PC-3 (cell line): ENCODE measurements at regions not wholly inside any gene's neighbourhood (a gene's known extent, or its start where the extent isn't known, plus 50 kb on each side); places are given as distances from the start of the nearest gene placed in this dataset.

ENCODE experiments used
- ATAC-seq: fragments of 200-7000 bp; cut with Tn5 transposase; 2 replicates; pipeline ENCODE4 v1.9.1; 2020; ENCODE audit warnings: mild to moderate bottlenecking, moderate library complexity
- BruUV-seq: library from RNA; stranded (reverse); fragments of 400-500 nt; replicated peaks from 2 replicates; lab custom pipeline; 2021; lab: Mats Ljungman, UMichigan
- CTCF ChIA-PET: fragments of 300-600 bp; sonication (Branson Sonifier 250); formaldehyde crosslinking; loops from one replicate; lab custom pipeline; 2022; ENCODE audit warnings: antibody characterized with exemption; lab: Charles Lee
- POLR2A ChIA-PET: fragments of 300-600 bp; sonication (Branson Sonifier 250); formaldehyde crosslinking; loops from one replicate; lab custom pipeline; 2022; ENCODE audit warnings: antibody characterized with exemption; ENCODE audit not compliant: unreplicated experiment; lab: Charles Lee
- DNase-seq: peaks from one replicate; pipeline ENCODE4 v3.0.0-alpha.2; 2015
- H2AFZ ChIP-seq: fragments of 300-600 bp; sonication (generic); 2 replicates; pipeline ENCODE4 v1.6.0; 2016; ENCODE audit warnings: antibody characterized with exemption, low read length
- H3F3A ChIP-seq: fragments of 300-600 bp; sonication (generic); one replicate; pipeline ENCODE4 v1.6.0; 2017; ENCODE audit warnings: antibody characterized with exemption, low read length, control low read depth, mild to moderate bottlenecking; ENCODE audit not compliant: unreplicated experiment
- H3K27ac ChIP-seq: fragments of 300-600 bp; sonication (generic); 2 replicates; pipeline ENCODE4 v1.5.1; 2016; ENCODE audit warnings: mild to moderate bottlenecking, low read length
- H3K27me3 ChIP-seq: fragments of 300-600 bp; sonication (generic); 2 replicates; pipeline ENCODE4 v1.6.1; 2016; ENCODE audit warnings: low read length, mixed read lengths
- H3K36me3 ChIP-seq: fragments of 300-600 bp; sonication (generic); 2 replicates; pipeline ENCODE4 v1.6.1; 2016; ENCODE audit warnings: low read depth, mixed run types, low read length, mixed read lengths
- H3K4me1 ChIP-seq: fragments of 300-600 bp; sonication (generic); 2 replicates; pipeline ENCODE4 v1.5.1; 2016; ENCODE audit warnings: low read length; ENCODE audit not compliant: insufficient read depth
- H3K4me2 ChIP-seq: fragments of 300-600 bp; sonication (generic); 2 replicates; pipeline ENCODE4 v1.6.0; 2016; ENCODE audit warnings: low read length
- H3K4me3 ChIP-seq: fragments of 300-600 bp; sonication (generic); 2 replicates; pipeline ENCODE4 v1.5.1; 2016; ENCODE audit warnings: mild to moderate bottlenecking, low read length, mixed read lengths
- H3K79me2 ChIP-seq: fragments of 300-600 bp; sonication (generic); 2 replicates; pipeline ENCODE4 v1.6.1; 2017; ENCODE audit warnings: low read length, mixed read lengths
- H3K9ac ChIP-seq: fragments of 300-600 bp; sonication (generic); 2 replicates; pipeline ENCODE4 v1.6.0; 2016; ENCODE audit warnings: mild to moderate bottlenecking, low read length
- H3K9me2 ChIP-seq: fragments of 300-600 bp; sonication (generic); replicated peaks from 2 replicates; pipeline ENCODE4 v1.6.1; 2016; ENCODE audit warnings: mixed run types, low read length, mixed read lengths
- H3K9me3 ChIP-seq: fragments of 300-600 bp; sonication (generic); 2 replicates; pipeline ENCODE4 v1.6.1; 2016; ENCODE audit warnings: low read length, mixed read lengths
- H4K20me1 ChIP-seq: fragments of 300-600 bp; sonication (generic); 2 replicates; pipeline ENCODE4 v1.6.1; 2016; ENCODE audit warnings: low read length, mixed read lengths
- EZH2 ChIP-seq: fragments of 300-600 bp; sonication (generic); IDR thresholded peaks from one replicate; pipeline ENCODE4 v1.6.1; 2017; ENCODE audit warnings: antibody characterized with exemption, mild to moderate bottlenecking, low read length; ENCODE audit not compliant: unreplicated experiment
- EZH2phosphoT487 ChIP-seq: fragments of 300-600 bp; sonication (generic); IDR thresholded peaks from 2 replicates; pipeline ENCODE4 v1.6.1; 2018; ENCODE audit warnings: mild to moderate bottlenecking, antibody characterized with exemption, low read length, borderline replicate concordance
- intact Hi-C: fragments of 100-400 bp; cut with micrococcal nuclease; formaldehyde crosslinking; loops from 2 replicates; pipeline ENCODE4 v1.9.0; 2023
- TF ChIP-seq, protein P1 (sequence below): fragments of 300-600 bp; sonication (generic); conservative IDR thresholded peaks from 2 replicates; pipeline ENCODE4 v1.5.1; 2017; ENCODE audit warnings: antibody characterized with exemption, low read depth, mild to moderate bottlenecking, low read length

GRCh38 chr14:31964490-31964889, 112.6 kb upstream of the ARHGAP5 start:
- no peaks in the 10 kb centered on the region for H3K79me2 ChIP-seq
- H3K36me3 ChIP-seq, result no peaks in the 10 kb centered on the region
- no peaks in the 10 kb centered on the region for H3F3A ChIP-seq
- no TSS peak for BruUV-seq
- H3K27me3 ChIP-seq, result no peaks in the 10 kb centered on the region
- no peaks in the 10 kb centered on the region for H4K20me1 ChIP-seq
- CTCF ChIA-PET, result no interaction called here
- no peak for ATAC-seq
- no peak for DNase-seq
- TF ChIP-seq, protein P1, sequence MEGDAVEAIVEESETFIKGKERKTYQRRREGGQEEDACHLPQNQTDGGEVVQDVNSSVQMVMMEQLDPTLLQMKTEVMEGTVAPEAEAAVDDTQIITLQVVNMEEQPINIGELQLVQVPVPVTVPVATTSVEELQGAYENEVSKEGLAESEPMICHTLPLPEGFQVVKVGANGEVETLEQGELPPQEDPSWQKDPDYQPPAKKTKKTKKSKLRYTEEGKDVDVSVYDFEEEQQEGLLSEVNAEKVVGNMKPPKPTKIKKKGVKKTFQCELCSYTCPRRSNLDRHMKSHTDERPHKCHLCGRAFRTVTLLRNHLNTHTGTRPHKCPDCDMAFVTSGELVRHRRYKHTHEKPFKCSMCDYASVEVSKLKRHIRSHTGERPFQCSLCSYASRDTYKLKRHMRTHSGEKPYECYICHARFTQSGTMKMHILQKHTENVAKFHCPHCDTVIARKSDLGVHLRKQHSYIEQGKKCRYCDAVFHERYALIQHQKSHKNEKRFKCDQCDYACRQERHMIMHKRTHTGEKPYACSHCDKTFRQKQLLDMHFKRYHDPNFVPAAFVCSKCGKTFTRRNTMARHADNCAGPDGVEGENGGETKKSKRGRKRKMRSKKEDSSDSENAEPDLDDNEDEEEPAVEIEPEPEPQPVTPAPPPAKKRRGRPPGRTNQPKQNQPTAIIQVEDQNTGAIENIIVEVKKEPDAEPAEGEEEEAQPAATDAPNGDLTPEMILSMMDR, result no peak
- TF ChIP-seq EZH2, result no peak
- TF ChIP-seq EZH2phosphoT487, result no peak
- no peak overlapping the region for H3K4me3 ChIP-seq
- intact Hi-C loops, result no loop called here
- POLR2A ChIA-PET, result no interaction called here
- no peaks in the 10 kb centered on the region; the same call in 1 of the 2 replicates for H3K9me2 ChIP-seq
- no peak overlapping the region for H3K27ac ChIP-seq
- H3K4me1 ChIP-seq, result no peaks in the 10 kb centered on the region
- no peak overlapping the region for H2AFZ ChIP-seq
- H3K9ac ChIP-seq, result no peak overlapping the region
- H3K4me2 ChIP-seq, result no peak overlapping the region
- H3K9me3 ChIP-seq, result no peaks in the 10 kb centered on the region

- ChIA-PET CTCF (interaction anchor here (0.5 kb wide), 1 partner anchor 260 kb away, joined by 3 read pairs; no protein-coding TSS in a partner anchor), POLR2A (no interaction called here)
- Histone ChIP-seq H3K4me1 (no peaks in the 10 kb centered on the region), H3K4me2 (no peak overlapping the region), H3K27me3 (no peaks in the 10 kb centered on the region), H4K20me1 (no peaks in the 10 kb centered on the region), H3K9me3 (no peaks in the 10 kb centered on the region), H3K27ac (no peak overlapping the region), H3K36me3 (no peaks in the 10 kb centered on the region), H3K9ac (no peak overlapping the region), H3F3A (no peaks in the 10 kb centered on the region), H3K79me2 (no peaks in the 10 kb centered on the region), H2AFZ (no peak overlapping the region), H3K9me2 (no peaks in the 10 kb centered on the region), H3K4me3 (no peak overlapping the region)
- intact Hi-C loops, result no loop called here
- ATAC-seq (no peak), DNase-seq (no peak)
- BruUV-seq, result no TSS peak
- TF ChIP-seq EZH2phosphoT487, result no peak
Measured at GRCh38 chr14:31965071-31965734, 111.9 kb upstream of the ARHGAP5 start.

DNA sequence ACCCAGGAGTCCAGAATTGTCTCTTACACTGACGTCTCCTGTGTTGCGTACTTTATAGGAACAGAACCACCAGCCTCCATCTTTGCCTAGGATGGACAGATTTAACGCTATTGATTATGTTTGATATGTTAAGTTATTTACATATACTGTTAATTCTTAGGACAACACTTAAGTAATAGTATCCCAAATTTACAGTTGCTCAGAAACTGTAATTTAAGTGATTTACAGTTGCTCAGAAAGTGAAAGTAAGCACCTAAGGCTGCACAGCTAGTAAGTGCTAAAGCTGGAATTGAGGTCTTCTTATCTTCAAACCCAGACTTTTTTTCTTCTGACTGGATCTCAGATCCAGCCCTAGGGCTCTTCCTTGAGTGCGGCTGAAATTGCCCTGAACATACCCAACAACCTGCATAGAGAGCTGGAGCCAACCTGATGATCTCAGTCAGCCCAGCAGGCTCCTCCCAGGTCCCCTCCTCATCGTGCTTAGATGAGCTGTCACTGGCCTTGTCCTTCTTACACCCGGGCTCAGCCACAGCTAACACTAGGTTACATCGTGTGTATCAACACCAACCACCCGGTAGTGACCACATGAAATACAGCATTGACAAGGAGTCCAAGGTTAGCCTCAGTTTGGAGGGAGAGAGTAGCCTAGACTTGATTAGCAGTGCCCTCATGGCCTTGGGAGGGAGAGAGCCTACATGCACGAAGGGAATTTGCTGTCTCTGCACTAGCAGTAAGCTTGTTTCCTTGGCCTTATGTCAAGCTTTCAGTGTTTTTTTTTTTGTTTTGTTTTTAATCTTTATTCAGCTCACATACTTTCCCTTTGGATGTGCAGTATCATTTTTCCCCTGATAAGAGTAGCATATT, 111.1 kb upstream of the ARHGAP5 start:
- Histone ChIP-seq H3K4me1 (no peaks in the 10 kb centered on the region), H3K9me3 (0 out of 2 replicates have a peak, but pooled peaks cover 3% of the 10 kb centered on the region), H4K20me1 (no peaks in the 10 kb centered on the region), H3K9ac (no peak overlapping the region), H3K9me2 (no peaks in the 10 kb centered on the region), H3K36me3 (no peaks in the 10 kb centered on the region), H3K4me3 (no peak overlapping the region), H3K79me2 (no peaks in the 10 kb centered on the region), H3K27ac (no peak overlapping the region), H3K27me3 (no peaks in the 10 kb centered on the region), H2AFZ (no peak overlapping the region), H3K4me2 (peak overlapping the region; percentile 27; the same call in 1 of the 2 replicates), H3F3A (no peaks in the 10 kb centered on the region)
- intact Hi-C loops, result no loop called here
- TF ChIP-seq EZH2phosphoT487, result no peak
- TF ChIP-seq EZH2, result no peak
- TF ChIP-seq, protein P1, result no peak
- DNase-seq, result peak; percentile 17
- BruUV-seq, result no TSS peak
- ChIA-PET POLR2A (no interaction called here), CTCF (interaction anchor here (0.5 to 0.6 kb wide), 2 partner anchors 259 to 548 kb away, joined by 3 to 4 read pairs; no protein-coding TSS in a partner anchor)
- ATAC-seq, result no peak; the same call in 1 of the 2 replicates
